ENCODE measurements at regions not wholly inside any gene's neighbourhood (a gene's known extent, or its start where the extent isn't known, plus 50 kb on each side); places are given as distances from the start of the nearest gene placed in this dataset.

GRCh38 chr16:13300066-13300840 is 398.9 kb downstream of the SHISA9 start:
- no peak for DNase-seq (ENCODE audit: low read depth, low spot score)
- no peak for ATAC-seq
- Histone ChIP-seq H3K4me3 (replicated peaks in 1 of 2; ENCODE audit: low read depth in 1 of 2, low read length in 2 of 2) (no peak overlapping the region), H3K9me3 (ENCODE audit: control insufficient read depth in 1 of 2, insufficient read depth in 1 of 2, low read depth in 1 of 2, low read length in 2 of 2) (peaks cover 0 to 2% of the 10 kb centered on the region in 2 experiments; a peak in 2 of 4 replicates), H3K4me1 (ENCODE audit: control insufficient read depth in 1 of 2, insufficient read depth in 2 of 2, low read length in 2 of 2) (no peaks in the 10 kb centered on the region), H2AFZ (ENCODE audit: low read depth, low read length, poor library complexity, severe bottlenecking) (no peak overlapping the region), H3K27me3 (ENCODE audit: insufficient read depth, low read length) (no peaks in the 10 kb centered on the region), H3K9ac (ENCODE audit: low read length) (no peak overlapping the region), H3K79me2 (ENCODE audit: insufficient read depth, low read length) (no peaks in the 10 kb centered on the region), H3K4me2 (ENCODE audit: low read length) (no peak overlapping the region), H3K27ac (ENCODE audit: low read depth, low read length) (no peak overlapping the region), H3K9me2 (ENCODE audit: insufficient read depth) (no peaks in the 10 kb centered on the region), H4K20me1 (ENCODE audit: insufficient read depth) (no peaks in the 10 kb centered on the region), H3K36me3 (ENCODE audit: control insufficient read depth in 1 of 2, insufficient read depth in 2 of 2, low read length in 2 of 2) (no peaks in the 10 kb centered on the region)
- ChIA-PET POLR2A (no interaction called here), RAD21 (ENCODE audit: low non-redundant PET in 1 of 2, low total read pairs in 2 of 2, uncharacterized antibody in 2 of 2, unreplicated experiment in 2 of 2) (no interaction called here), CTCF (no interaction called here)
- intact Hi-C loops (cut with micrococcal nuclease), result no loop called here
- BruUV-seq (replicated peaks), result no TSS peak
- TF ChIP-seq RAD21 (IDR thresholded peaks at IDR 0.05; ENCODE audit: low read depth) (no peak), SP1 (IDR thresholded peaks at IDR 0.05; ENCODE audit: low read depth) (no peak), SRF (IDR thresholded peaks at IDR 0.05; ENCODE audit: low read depth) (no peak), JUND (IDR thresholded peaks at IDR 0.05) (no peak), POLR2AphosphoS5 (IDR thresholded peaks at IDR 0.05; ENCODE audit: low read depth, low read length) (no peak), TCF7L2 (IDR thresholded peaks at IDR 0.05; ENCODE audit: borderline replicate concordance, extremely low read depth, insufficient read depth, insufficient read length) (no peak), ZFX (IDR thresholded peaks at IDR 0.05) (no peak), CBX3 (IDR thresholded peaks at IDR 0.05; ENCODE audit: low read depth) (no peak), ZNF274 (IDR thresholded peaks at IDR 0.05; ENCODE audit: low read depth, low read length) (no peak), EZH2phosphoT487 (IDR thresholded peaks at IDR 0.05; ENCODE audit: borderline replicate concordance) (no peak), CEBPB (IDR thresholded peaks at IDR 0.05; ENCODE audit: low read depth) (no peak), EGR1 (IDR thresholded peaks at IDR 0.05; ENCODE audit: low read depth) (no peak), POLR2A (IDR thresholded peaks at IDR 0.05; ENCODE audit: borderline replicate concordance, extremely low read depth, insufficient read depth, insufficient read length) (no peak)
- TF ChIP-seq, protein P1, sequence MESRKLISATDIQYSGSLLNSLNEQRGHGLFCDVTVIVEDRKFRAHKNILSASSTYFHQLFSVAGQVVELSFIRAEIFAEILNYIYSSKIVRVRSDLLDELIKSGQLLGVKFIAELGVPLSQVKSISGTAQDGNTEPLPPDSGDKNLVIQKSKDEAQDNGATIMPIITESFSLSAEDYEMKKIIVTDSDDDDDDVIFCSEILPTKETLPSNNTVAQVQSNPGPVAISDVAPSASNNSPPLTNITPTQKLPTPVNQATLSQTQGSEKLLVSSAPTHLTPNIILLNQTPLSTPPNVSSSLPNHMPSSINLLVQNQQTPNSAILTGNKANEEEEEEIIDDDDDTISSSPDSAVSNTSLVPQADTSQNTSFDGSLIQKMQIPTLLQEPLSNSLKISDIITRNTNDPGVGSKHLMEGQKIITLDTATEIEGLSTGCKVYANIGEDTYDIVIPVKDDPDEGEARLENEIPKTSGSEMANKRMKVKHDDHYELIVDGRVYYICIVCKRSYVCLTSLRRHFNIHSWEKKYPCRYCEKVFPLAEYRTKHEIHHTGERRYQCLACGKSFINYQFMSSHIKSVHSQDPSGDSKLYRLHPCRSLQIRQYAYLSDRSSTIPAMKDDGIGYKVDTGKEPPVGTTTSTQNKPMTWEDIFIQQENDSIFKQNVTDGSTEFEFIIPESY (IDR thresholded peaks at IDR 0.05; ENCODE audit: extremely low read depth, insufficient replicate concordance, low read length), result no peak
- TF ChIP-seq, protein P2, sequence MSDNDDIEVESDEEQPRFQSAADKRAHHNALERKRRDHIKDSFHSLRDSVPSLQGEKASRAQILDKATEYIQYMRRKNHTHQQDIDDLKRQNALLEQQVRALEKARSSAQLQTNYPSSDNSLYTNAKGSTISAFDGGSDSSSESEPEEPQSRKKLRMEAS (IDR thresholded peaks at IDR 0.05), result no peak
- TF ChIP-seq, protein P3, sequence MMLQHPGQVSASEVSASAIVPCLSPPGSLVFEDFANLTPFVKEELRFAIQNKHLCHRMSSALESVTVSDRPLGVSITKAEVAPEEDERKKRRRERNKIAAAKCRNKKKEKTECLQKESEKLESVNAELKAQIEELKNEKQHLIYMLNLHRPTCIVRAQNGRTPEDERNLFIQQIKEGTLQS (IDR thresholded peaks at IDR 0.05), result no peak
- TF ChIP-seq, protein P4, sequence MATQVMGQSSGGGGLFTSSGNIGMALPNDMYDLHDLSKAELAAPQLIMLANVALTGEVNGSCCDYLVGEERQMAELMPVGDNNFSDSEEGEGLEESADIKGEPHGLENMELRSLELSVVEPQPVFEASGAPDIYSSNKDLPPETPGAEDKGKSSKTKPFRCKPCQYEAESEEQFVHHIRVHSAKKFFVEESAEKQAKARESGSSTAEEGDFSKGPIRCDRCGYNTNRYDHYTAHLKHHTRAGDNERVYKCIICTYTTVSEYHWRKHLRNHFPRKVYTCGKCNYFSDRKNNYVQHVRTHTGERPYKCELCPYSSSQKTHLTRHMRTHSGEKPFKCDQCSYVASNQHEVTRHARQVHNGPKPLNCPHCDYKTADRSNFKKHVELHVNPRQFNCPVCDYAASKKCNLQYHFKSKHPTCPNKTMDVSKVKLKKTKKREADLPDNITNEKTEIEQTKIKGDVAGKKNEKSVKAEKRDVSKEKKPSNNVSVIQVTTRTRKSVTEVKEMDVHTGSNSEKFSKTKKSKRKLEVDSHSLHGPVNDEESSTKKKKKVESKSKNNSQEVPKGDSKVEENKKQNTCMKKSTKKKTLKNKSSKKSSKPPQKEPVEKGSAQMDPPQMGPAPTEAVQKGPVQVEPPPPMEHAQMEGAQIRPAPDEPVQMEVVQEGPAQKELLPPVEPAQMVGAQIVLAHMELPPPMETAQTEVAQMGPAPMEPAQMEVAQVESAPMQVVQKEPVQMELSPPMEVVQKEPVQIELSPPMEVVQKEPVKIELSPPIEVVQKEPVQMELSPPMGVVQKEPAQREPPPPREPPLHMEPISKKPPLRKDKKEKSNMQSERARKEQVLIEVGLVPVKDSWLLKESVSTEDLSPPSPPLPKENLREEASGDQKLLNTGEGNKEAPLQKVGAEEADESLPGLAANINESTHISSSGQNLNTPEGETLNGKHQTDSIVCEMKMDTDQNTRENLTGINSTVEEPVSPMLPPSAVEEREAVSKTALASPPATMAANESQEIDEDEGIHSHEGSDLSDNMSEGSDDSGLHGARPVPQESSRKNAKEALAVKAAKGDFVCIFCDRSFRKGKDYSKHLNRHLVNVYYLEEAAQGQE (IDR thresholded peaks at IDR 0.05; ENCODE audit: low read depth), result no peak
